Skin of body (tissue), 1 donor: ENCODE measurements at regions not wholly inside any gene's neighbourhood (a gene's known extent, or its start where the extent isn't known, plus 50 kb on each side); places are given as distances from the start of the nearest gene placed in this dataset.
"Not testable (repeated sequence)": the region's sequence is repeated elsewhere in the genome, so short reads cannot be mapped to it uniquely, and the experiment has no call there.

Source experiments
- DNase-seq: peaks from one replicate; lab custom pipeline; 2025; lab: John Stamatoyannopoulos, UW

GRCh38 chr6:100099189-100100074 lies 105.4 kb upstream of the MCHR2 start:
- DNase-seq: no peak

GRCh38 chr6:100096936-100097335 lies 102.9 kb upstream of the MCHR2 start:
- DNase-seq: no peak

- DNase-seq: no peak
Observed at GRCh38 chr6:100096341-100096740, 102.3 kb upstream of the MCHR2 start.

GRCh38 chr6:100093405-100093804 lies 99.4 kb upstream of the MCHR2 start:
- DNase-seq: no peak

GRCh38 chr6:100088009-100088408 lies 94.0 kb upstream of the MCHR2 start:
- no peak for DNase-seq

GRCh38 chr6:100084991-100085364 lies 91.0 kb upstream of the MCHR2 start:
- DNase-seq: no peak

GRCh38 chr6:100084316-100084990 lies 90.4 kb upstream of the MCHR2 start:
- no peak for DNase-seq

- DNase-seq: no peak
Observed at GRCh38 chr6:100078509-100078908, 84.5 kb upstream of the MCHR2 start.

GRCh38 chr6:100065348-100065747 lies 71.3 kb upstream of the MCHR2 start:
- DNase-seq: no peak

- no peak for DNase-seq
Observed at GRCh38 chr6:100062621-100063020, 68.6 kb upstream of the MCHR2 start.

- DNase-seq: no peak
Observed at GRCh38 chr6:100057941-100058340, 63.9 kb upstream of the MCHR2 start.

- no peak for DNase-seq
Observed at GRCh38 chr6:100050550-100050949, 56.5 kb upstream of the MCHR2 start.

- not testable (repeated sequence) for DNase-seq
Observed at GRCh38 chr6:100043961-100044360, 49.9 kb upstream of the MCHR2 start.
